DMS153 treated with DMSO at 0.1 percent for 48 hours (cell line): ENCODE measurements at regions not wholly inside any gene's neighbourhood (a gene's known extent, or its start where the extent isn't known, plus 50 kb on each side); places are given as distances from the start of the nearest gene placed in this dataset.
"Not testable (repeated sequence)": the region's sequence is repeated elsewhere in the genome, so short reads cannot be mapped to it uniquely, and the experiment has no call there.

Experiments
- DNase-seq: peaks from one replicate; lab custom pipeline; 2025; ENCODE audit not compliant: unreplicated experiment; lab: John Stamatoyannopoulos, UW

DNA sequence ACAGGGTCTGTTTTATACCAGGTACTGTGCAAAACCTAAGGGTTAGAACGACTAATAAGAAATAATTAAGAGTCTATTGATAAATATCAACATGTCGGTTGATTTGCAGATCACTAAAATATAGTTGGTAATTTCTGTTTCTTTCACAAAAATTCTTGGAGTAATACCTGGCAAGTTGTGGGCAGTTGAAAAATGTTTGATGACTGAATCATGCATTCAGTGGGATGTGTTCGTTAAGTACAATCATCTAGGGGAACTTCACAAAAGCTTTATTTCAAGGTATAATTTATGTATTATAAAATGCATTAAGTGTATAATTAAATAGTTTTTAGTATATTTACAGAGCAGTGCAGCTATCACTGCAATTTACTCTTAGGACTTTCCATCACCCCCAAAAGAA, 120.0 kb downstream of the KCNA5 start:
- no peak for DNase-seq

DNA sequence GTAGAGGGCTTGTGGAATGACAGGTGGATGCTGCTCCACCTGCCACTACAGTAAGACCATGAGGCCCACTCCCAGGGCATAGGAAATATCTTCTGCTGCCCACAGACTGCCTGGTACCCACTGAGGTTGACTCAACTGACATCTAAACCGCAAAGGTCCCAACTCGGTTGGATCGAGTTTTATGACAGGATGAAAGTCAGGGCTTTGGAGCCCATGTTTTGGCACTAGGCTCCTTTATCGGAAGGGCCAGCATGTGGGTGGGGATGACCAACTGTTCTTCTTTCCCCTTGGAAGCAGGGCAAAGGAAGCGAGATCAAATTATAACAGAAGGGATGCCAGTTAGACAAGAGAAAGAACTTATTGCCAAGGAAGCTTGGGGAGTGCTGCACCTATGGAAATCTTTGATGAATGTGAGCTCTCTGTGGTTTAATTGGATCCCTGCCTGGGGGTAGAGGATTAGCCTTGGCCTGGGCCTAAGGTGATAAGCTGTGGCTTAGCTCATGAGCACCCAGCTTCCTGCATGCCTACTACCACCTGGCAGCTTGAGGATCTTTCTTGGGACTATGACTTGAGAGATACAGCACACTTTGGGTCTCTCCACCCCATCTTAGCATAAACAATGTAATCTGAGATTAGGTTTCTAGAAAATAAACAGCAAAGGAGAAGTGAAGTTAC, 121.8 kb downstream of the KCNA5 start:
- DNase-seq = no peak

DNA sequence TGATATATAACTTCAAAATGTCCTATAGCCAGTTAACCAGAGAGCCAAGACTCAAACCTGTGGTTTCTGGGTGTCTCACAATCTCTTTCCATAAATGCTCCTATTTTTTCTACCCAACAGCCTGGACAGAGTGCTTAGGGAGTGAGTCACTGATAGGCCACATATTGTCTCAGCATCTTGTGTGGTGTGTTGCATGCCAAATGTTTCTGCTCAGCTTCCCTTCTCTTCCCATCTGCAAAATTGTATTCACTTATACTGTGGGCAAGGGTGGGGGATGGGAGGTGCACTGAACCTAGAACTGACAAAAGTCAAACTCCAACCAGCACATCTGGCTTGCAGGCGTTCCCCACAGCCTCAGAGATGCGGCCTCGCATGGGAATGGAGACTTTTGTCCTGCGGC, 123.3 kb downstream of the KCNA5 start:
- DNase-seq = no peak

DNA sequence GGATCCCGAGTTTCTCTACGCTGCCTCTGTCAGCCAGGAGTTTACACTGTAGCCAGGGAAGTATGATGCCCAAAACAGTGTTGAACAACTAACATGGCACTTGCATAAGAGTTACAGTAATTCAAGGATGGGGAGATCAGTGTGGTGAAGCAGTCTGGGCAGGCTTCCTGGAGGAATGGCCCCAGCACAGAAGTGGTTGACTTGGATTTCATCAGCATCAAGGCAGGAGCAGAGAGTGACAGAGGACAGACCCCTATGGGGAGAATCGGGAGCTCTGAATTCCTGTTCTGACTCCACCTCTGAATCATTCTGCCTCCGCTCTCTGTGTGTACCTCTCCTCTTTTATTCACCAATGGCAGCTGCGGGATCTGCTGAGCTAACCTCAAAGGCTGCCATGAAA, 124.5 kb downstream of the KCNA5 start:
- no peak for DNase-seq

DNA sequence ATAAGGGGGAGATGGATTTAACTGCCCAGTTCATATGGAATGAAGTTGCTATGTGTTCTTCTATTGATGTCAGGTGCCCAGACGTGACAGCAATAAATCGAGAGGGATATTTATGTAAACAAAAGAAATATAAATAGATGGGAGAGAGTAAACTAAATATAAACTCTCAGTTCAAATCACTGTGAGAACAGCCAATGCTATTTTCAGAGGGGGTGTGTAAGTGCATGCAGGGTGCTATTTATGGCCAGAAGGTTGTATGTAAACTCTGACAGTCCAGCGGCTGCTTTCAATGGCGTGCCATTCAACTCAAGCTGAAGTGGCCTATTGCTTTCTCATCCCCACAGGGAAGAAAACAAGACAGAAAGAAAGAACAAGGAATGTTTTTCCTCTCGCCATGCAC, 127.2 kb downstream of the KCNA5 start:
- DNase-seq = no peak

DNA sequence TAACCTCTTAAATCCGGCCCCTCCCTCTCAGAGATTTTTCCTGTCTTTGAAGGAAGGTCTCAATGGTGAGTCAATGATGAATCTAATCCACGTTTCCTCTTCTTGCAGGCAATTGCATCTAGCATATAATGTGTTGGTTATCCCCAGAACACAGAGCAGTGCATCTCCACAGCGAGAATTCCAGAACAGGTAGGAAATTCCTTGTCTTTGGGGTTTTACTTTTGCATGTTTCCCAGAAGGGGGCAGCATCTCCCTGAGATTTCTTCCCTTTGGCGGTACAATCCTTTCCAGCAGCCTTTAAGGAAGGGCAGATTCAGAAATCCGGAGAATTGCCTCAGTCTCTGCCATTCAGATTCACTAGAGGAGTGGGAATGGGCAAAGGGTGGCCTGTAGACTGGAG, 128.0 kb downstream of the KCNA5 start:
- DNase-seq = peak; percentile 17

DNA sequence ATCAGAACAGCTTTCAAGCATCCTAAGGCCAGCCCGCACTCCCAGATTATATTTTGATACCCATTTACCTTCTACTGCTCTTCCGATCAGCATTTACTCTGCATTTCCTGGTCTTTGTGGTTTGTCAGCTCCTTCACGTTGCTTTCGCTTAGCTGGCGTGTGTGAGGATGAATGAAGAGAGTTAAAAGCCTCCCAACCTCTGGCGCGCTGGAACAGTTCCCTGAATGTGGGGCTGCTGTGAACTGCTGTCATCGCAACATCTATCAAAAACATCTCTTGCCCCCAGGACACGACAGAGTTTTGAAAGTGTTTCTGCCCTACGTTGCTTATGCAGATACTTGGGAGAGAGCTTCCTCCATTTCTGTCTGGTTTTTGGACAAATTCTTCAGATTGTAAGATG, 129.2 kb downstream of the KCNA5 start:
- DNase-seq = no peak

DNA sequence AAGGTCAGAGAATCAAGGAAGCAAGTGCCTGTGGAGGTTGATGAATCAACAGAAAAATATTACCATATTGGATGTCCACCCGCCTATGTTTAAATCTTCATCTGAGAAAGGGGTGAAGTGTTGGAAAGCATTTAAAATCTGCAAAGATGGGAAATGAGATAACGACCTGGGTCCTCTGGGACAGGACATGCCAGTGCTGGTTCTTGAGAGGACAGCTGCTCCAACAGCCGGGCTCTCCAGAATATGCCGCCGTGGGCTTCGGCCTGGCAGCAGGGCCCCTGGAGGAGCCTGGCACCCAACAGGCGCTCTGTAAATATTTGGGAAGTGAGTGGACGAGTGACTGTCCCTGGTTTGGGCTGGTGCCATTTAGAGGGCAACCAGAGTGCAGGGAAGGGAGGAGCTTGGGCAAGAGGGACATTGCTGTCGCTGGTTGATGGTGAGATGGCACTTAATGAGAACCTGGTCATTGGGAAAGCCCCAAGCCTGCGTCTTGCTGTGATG, 129.9 kb downstream of the KCNA5 start:
- DNase-seq = no peak

DNA sequence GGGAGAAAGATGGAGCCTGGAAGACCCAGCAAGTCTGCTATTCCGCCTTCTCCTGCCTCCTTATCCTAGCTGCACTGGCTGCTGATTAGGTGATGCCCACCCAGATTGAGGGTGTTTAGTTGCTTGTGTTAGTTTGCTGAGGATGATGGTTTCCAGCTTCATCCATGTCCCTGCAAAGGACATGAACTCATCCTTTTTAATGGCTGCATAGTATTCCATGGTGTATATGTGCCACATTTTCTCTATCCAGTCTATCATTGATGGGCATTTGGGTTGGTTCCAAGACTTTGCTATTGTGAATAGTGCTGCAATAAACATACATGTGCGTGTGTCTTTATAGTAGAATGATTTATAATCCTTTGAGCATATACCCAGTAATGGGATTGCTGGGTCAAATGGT, 131.7 kb downstream of the KCNA5 start:
- not testable (repeated sequence) for DNase-seq

DNA sequence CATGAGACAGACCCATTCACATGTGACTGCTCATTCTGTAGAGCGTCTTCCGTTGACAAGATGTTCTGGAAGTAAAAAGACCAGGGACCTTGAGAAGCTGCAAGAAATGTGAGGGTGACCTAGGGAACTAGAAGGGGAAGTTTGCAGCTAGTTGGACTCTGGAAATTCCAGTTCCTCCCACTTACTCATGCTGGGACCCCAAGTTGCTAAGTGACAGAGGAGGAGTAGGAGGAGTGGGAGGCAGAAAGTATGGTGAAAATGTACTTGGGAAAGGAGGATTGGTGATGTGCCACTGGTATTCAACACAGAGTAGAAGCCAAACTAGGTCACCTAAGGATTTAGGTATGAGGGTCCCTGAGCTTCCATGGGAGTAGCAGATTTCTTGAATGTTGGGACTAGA, 132.4 kb downstream of the KCNA5 start:
- DNase-seq = no peak

DNA sequence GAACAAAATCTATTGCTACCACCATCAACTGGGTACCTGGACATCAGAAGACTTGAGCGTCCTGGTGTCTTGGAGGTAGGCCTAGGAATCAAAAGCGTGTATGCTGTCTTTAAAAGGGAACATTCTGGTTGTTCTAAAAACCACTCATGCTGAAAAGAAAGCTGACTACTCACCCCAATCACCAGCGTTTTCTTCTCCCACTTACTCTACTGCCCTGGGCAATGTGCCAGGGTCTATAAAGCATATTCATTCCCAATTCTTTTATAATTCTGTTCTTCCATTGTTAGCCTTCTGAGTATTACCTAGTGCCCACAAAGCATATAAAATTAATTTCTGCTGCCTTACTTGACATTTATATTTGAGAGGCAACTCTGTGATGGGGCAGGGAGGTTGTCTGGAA, 133.4 kb downstream of the KCNA5 start:
- DNase-seq = no peak

DNA sequence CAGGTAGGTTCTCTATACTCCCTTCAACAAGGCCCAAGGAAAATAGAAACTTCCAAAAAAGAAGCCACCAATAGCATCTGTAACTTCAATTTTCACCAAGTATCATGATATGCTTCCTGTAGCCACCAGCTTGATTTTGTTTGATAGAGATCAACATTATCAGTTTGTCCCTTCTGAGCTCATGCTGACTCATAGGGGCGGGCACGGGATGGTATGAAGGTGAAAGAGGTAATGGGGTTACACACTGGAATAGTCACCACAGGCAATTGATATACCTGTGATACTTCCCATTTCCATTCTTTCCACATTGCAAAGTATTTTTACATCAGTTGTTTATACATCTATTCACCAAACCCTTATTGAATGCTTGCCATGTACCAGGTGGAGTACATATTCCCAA, 134.1 kb downstream of the KCNA5 start:
- no peak for DNase-seq

DNA sequence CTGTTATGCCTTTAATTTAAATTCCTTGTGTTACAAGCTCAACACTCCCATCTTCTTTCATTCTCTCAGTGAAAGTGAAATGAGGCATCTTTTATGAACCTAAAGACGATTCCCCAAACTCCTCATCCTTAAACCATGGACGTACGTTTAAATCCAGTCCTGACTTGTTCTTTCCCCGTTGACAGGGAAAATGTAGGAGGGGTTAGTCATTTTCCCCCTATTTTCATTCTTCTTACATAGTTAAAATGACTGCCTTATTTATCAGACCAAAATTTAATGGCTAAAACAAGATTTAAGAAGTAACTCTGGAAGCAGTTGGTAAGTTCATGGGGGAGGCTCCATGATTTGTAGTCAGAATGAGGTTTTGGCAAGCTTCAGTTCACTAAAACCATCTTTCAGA, 134.9 kb downstream of the KCNA5 start:
- no peak for DNase-seq

DNA sequence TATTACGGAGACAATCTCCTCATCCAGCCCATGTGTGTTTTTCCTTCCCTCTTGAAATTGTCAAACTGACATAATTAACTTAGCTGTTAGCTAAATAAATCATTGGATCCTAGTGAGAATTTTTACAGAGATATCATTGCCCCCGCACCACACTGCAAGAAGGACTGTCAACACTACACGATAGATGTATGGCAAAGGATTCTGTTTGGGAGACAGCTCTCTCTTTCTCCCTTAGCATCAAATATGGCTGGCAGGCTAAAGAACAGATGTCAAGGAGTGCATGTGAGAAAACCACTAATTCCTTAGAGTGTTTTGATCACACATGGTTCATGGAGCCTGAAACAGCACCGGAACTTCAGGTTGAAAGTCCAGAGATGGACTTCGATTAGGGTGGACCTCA, 136.8 kb downstream of the KCNA5 start:
- DNase-seq = no peak

DNA sequence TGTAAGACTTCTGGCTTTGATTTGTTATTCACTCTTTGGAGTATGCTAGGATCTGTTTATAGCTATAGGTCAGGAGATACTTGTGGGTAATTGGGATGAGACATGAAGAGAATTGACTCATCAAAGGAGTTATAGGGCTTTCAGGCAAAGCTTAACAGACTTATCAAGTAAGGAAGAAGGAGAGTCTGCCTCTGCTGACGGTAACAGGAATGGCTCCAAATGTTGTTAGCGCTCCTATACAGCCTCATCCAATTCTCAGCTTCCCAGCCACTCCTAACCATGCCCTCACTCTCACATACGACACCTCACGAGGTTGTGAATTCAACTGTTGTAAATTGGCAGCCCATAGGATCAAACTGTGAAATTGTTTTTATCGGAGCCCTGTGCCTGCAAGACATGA, 140.5 kb downstream of the KCNA5 start:
- DNase-seq = no peak

DNA sequence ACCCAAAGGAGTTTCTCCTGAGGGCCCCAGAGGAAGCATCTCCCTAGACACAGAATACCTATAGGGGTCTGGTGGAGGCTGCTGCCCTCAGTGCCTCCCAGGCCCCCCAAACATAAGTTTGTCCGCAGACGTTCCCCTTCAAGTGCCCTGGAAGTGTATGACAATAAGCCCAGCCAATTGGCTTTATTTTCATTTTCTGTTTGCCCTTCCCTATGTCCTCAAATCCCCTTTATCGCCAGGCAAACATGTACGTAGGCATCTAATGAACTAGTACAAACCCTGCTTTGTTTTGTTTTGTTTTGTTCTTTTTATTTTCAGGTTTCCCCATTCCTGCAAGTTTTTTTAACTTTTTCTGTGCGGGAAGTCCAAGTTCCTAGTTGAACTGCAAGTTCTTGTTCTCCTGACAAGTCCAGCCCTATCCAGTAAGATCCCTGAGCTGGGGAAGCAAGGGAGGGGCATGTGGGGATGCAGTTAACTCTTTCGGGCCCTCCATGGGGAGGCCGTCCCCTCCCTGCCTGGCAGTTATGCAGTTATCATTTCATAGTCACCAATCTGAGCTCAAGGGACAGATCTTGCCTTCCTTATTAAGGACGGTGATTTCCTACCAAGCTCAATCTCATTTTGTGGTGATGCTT, 141.9 kb downstream of the KCNA5 start:
- DNase-seq = no peak

DNA sequence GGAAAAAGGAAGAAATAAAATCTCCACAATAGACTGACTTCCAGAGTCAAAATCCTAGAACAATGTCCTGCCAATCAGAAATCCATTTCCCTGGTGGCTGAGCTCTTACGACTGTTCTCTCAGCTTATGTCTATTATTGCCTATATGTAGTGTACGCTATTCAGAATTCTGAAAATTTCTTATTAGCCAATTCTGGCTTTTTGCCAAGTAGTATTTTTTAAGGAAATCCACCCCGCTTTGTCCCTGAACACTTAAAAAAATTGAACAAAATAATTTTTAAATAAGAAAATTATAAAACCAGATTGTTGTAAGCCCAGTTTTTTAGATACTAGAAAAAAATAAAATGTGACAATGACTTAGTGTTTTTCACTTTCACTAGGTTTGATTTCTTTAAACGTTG, 143.0 kb downstream of the KCNA5 start:
- DNase-seq = no peak

DNA sequence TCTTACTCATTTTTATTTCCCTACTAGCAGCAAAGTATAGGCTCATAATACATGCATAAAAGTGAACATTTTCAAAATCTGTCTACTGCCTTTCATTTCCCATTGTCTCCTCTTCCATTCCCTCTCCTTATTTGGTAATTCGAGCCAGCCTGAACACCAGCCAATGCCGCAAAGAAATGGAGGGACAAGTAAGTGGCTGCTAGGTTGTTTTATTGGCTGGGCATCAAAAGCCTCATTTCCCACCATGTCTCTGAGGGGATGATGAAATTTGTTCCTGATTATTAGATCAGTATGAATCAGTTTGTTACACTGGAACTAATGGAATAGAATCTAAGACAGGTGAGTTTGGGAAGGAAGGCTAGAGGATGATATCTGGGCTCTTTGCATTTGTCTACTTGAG, 143.5 kb downstream of the KCNA5 start:
- DNase-seq = no peak

DNA sequence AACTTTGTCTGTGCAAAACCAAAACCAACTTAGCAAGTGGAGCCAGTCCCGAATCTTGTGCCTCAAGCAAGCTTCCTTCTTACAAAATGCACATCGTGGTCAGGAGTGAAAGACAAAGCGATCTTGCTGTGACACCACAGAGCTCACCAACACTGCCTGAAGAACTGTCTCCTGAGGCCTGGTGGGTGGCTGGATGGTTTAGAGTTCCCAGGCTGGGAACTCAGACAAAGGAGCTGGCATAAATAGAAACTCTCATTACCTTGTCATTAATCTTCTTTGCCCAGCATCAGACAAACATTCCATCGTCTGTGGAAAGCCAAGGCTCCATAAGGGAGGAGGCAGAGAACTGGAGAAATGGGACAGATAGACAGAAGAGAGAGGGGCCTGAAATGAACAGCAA, 144.8 kb downstream of the KCNA5 start:
- DNase-seq = no peak

DNA sequence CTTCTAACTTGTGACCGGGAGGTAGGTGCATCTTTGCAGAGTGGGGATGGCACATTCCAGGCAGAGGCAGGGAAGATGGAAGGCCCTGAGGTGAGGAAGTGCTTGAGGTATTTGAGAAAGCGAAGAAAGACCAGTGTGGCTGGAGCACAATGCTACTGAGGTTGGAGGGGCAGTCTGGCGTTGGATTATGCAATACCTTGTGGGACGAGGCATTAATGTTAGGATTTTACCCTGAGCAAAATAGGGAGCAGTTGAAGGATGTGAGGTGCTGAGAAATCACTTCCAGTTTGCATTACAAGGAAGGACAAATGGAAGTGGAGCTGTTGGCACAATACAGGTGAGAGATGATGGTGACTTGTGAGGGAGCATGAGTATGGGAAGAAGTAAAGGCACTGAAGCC, 145.5 kb downstream of the KCNA5 start:
- DNase-seq = no peak

DNA sequence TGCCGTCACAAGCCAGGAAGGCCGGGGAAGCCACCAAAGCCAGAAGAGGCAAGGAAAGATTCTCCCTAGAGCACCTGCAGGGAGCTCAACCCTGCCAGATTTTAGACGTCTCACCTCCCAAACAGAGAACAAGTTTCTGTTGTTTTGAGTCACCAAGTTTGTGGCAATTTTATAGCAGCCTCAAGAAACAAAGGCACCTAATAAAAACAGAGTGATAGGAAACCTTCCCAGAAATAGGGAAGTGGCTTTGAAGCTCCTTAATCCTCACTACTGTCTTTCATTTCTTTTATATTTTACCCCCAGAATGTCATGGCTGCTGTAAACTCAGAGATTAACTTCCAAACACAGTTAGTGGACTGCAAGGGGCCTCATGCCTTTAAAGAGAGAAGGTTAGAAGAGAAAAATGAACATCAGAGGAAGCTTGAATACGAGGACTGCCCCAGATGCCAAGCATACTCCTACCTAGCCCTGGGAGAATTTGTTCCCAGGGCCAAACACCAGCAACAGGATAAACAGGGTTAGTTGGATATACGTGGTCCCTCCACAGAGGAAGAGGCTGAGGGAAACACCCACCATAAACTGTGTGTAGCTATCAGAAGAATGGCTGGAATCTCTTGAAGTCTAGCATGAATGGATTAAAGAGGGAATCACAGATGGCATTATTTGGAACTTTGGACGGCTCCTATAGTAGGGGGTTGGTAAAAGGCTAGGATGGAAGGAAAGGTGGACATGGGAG, 148.3 kb downstream of the KCNA5 start:
- no peak for DNase-seq

DNA sequence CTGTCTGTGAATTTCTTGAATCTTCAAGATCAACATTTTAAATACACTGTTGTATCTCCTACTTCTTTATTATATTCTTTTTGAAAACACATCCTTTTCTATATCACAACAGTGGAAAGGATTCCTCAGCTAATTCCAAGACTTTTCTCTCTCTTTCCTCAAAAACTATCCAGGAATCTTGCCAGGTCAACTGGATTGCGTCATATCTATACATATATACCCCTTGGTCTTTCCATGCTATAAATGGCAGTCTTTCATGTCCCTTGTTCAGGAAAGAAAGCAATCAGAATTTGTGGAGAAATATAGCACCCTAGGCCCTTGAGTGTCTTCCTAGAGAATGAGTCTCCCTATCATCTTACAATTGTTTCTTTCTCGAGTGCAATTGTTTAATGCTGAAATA, 149.0 kb downstream of the KCNA5 start:
- DNase-seq = no peak
